GM12873 (cell line): ENCODE measurements at regions not wholly inside any gene's neighbourhood (a gene's known extent, or its start where the extent isn't known, plus 50 kb on each side); places are given as distances from the start of the nearest gene placed in this dataset.

ENCODE experiments used
- CTCF ChIP-seq: IDR thresholded peaks from 2 replicates; pipeline ENCODE4 v1.5.1; 2012; ENCODE audit warnings: low read depth, mild to moderate bottlenecking, moderate library complexity, low read length, control low read depth; ENCODE audit not compliant: insufficient read depth; ENCODE audit errors: missing control alignments

- no peak for TF ChIP-seq CTCF
Measured at GRCh38 chr13:110045202-110045601, 258.8 kb upstream of the IRS2 start.

GRCh38 chr13:110044551-110045111 lies 258.2 kb upstream of the IRS2 start:
- TF ChIP-seq CTCF = no peak

- no peak for TF ChIP-seq CTCF
Measured at GRCh38 chr13:110042253-110042950, 256.0 kb upstream of the IRS2 start.

- TF ChIP-seq CTCF = no peak
Measured at GRCh38 chr13:110037925-110038573, 251.7 kb upstream of the IRS2 start.

GRCh38 chr13:110036060-110036459 lies 249.7 kb upstream of the IRS2 start:
- TF ChIP-seq CTCF = no peak

- TF ChIP-seq CTCF = no peak
Measured at GRCh38 chr13:110034031-110034549, 247.7 kb upstream of the IRS2 start.

GRCh38 chr13:110032969-110033368 lies 246.6 kb upstream of the IRS2 start:
- TF ChIP-seq CTCF = no peak
